ENCODE measurements at regions not wholly inside any gene's neighbourhood (a gene's known extent, or its start where the extent isn't known, plus 50 kb on each side); places are given as distances from the start of the nearest gene placed in this dataset.

GRCh38 chr4:123031664-123032063 is 109.3 kb upstream of the NUDT6 start:
- TF ChIP-seq MAX (IDR thresholded peaks at IDR 0.05) (no peak), RAD21 (IDR thresholded peaks at IDR 0.05; ENCODE audit: low read depth) (no peak), REST (IDR thresholded peaks at IDR 0.05; ENCODE audit: low read depth) (no peak), EP300 (IDR thresholded peaks at IDR 0.05; ENCODE audit: borderline replicate concordance) (no peak), FOXM1 (IDR thresholded peaks at IDR 0.05; ENCODE audit: borderline replicate concordance, low read depth) (no peak), ZBTB7A (IDR thresholded peaks at IDR 0.05; ENCODE audit: low read depth) (no peak)
